ENCODE measurements at regions not wholly inside any gene's neighbourhood (a gene's known extent, or its start where the extent isn't known, plus 50 kb on each side); places are given as distances from the start of the nearest gene placed in this dataset.

DNA sequence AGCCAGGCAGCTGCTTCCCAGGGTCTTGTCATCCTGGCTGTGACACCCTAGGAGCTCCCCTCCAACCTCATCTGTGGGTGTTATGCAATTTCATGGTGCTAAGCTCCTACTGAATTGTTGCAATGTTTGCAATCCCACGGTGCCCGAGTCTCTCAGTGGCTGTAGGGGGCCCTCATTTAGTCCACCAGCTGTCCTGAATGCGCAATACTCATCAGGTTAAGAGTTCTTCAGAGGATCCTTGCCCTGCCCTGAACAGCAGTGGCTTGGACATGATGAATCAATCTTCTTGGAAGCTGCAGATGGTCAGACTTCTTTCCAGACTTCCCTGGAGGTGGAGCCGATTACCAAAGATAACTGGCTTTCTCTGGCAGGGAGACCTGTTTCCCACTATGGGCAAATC is 584.1 kb downstream of the CCDC171 start:
- in situ Hi-C loops (cut with MboI; ENCODE audit: low sequenced_read_pairs): loop anchor here (25.0 kb wide), 1 partner anchor 250 kb away; no protein-coding TSS in a partner anchor

DNA sequence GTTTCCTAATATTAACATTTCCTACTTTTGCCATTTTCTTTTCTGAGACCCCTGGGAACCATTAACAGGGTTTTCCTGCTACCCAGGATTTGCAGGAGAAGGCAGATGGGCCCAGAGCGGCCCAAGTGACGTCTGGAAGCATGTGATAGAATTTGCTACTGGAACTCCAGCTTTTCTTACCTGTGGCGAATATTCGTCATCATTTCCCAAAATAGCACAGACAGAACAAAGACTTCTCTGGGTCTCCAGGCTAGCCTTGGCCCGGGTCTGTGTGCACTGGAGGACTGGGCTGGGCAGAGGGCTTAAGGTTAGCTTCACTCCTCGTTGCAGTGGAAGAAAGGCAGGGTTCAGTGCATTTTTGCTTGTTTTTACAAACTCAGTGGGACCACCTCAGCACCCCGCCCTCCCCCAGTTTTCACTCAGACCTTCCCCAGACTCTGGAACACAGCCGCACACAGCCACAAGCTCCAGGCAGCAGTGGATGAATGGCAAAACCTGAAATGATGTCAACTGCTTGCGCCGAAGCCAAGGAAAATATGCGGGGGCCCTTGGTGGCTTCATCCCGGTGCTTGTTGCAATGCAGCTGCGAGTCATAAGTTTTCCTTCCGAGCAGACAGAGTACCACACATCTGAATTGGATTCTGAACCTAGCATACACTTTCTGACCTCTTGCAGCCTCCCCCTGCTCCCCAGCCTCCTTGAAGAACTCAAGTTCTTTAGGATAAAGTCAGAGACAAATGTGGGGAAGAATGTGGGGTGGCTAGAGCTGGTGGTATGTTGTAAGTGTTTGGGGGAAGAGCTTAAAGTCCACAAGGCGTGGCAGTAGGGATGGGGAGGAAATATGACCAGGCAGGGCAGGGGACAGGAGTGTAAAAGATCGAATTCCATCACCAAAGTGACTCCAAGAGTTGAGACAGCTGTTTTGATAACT is 586.0 kb downstream of the CCDC171 start:
- H3K4me3 ChIP-seq: no peak overlapping the region
- 0 out of 2 replicates have a peak, but pooled peaks cover 2% of the 10 kb centered on the region for H3K27me3 ChIP-seq (ENCODE audit: low read depth)
- no peaks in the 10 kb centered on the region for H3K9me3 ChIP-seq
- DNase-seq (ENCODE audit: low spot score in 2 of 2): no peak
- no peaks in the 10 kb centered on the region for H3K4me1 ChIP-seq
- in situ Hi-C loops (cut with MboI; ENCODE audit: low sequenced_read_pairs): loop anchor here (25.0 kb wide), 1 partner anchor 252 kb away; no protein-coding TSS in a partner anchor
- no peaks in the 10 kb centered on the region for H3K36me3 ChIP-seq (replicated peaks)

More for the DNA sequence above, 584.1 kb downstream of the CCDC171 start:
- Histone ChIP-seq H3K27me3 (ENCODE audit: low read depth) (0 out of 2 replicates have a peak, but pooled peaks cover 2% of the 10 kb centered on the region), H3K36me3 (replicated peaks) (no peaks in the 10 kb centered on the region), H3K4me3 (no peak overlapping the region), H3K9me3 (no peaks in the 10 kb centered on the region), H3K4me1 (no peaks in the 10 kb centered on the region)
- no peak for DNase-seq (ENCODE audit: low spot score in 2 of 2)

DNA sequence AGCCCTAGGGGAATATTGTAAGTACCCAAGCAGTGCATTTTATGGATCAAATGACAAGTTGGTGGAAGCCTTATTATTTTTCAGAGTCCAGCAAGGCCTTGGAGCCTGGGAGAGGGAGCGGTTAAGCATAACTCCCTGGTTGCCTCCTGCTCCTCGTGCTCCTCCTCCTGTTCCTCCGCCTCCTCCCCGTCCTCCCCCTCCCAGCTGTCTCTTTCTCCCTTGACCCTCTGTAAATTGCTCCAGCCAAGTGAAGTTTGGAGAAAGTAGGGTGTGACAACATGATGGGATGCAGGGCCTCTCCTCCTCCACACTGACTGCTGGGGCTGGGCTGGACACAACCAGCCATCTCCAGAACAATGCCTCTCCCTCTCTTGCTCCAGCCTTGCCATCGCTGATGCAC is 586.9 kb downstream of the CCDC171 start:
- Histone ChIP-seq H3K9me3 (no peaks in the 10 kb centered on the region), H3K4me3 (no peak overlapping the region), H3K36me3 (replicated peaks) (no peaks in the 10 kb centered on the region), H3K27me3 (ENCODE audit: low read depth) (0 out of 2 replicates have a peak, but pooled peaks cover 2% of the 10 kb centered on the region), H3K4me1 (no peaks in the 10 kb centered on the region)
- no peak for DNase-seq (ENCODE audit: low spot score in 2 of 2)
- in situ Hi-C loops (cut with MboI; ENCODE audit: low sequenced_read_pairs): loop anchor here (25.0 kb wide), 1 partner anchor 252 kb away; no protein-coding TSS in a partner anchor

DNA sequence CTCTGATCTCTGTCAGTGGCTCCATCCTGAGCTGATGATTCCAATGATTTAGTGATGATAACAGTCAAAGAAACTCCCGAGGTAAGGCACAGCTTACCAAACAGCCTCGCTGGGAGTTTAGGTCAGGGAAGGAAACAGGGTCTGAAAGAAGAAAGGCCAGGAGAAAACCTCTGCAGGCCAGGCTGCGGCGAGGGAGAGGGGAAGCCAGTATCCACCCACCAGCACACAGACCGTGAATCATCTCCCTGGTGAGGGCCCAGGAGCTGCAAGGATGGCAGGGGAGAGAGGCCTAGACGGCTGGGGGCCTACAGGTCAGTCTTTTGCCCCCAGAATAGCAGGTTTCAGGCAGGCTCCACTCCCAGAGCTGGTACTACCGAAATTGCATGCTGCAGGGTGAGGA is 590.5 kb downstream of the CCDC171 start:
- Histone ChIP-seq H3K9me3 (no peaks in the 10 kb centered on the region), H3K36me3 (replicated peaks) (no peaks in the 10 kb centered on the region), H3K27me3 (ENCODE audit: low read depth) (no peaks in the 10 kb centered on the region), H3K4me1 (no peaks in the 10 kb centered on the region), H3K4me3 (no peak overlapping the region)
- in situ Hi-C loops (cut with MboI; ENCODE audit: low sequenced_read_pairs): loop anchor here (25.0 kb wide), 1 partner anchor 256 kb away; no protein-coding TSS in a partner anchor
- DNase-seq (ENCODE audit: low spot score in 2 of 2): no peak

DNA sequence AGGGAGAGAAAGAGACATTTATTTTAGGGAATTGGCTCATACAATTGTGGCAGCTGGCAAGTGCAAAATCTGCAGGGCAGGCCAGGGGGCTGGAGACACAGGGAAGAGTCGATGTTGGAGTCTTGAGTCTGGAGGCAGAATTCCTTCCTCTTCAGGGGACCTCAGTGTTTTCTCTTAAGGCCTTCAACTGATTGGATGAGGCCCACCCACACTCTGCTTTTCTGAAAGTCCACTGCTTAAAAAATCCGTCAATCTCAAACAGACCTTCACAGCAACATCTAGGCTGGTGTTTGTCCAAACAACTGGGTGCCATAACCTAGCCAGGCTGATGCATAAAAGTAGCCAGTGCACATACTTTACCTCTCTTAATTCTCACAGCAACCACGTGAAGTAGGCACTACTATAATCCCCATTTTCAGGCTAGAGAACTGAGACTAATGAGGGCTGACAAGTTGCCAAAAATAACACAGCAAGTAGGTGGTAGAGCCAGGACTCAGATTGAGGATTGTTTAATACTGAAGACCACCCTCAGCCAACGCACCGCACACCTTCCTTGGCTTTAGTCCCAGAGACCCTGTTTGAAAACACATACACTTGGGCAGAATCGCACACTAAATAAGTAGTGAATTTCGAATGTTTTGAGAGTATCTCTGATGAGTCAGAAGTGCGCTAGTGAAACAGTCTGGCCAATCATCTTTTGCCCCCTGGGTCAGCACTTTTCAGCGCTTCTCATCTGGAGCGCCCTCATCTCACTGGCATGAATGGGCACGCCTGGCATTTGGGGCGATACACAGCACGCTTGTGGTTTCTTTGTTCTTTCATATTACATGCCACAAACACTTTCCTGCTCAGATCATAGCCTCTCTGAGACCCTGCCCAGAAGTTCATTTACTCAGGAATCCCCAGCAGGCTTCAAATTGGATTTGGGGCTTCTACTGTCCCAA is 591.4 kb downstream of the CCDC171 start:
- H3K9me3 ChIP-seq: no peaks in the 10 kb centered on the region
- H3K36me3 ChIP-seq (replicated peaks): no peaks in the 10 kb centered on the region
- no peaks in the 10 kb centered on the region for H3K27me3 ChIP-seq (ENCODE audit: low read depth)
- no peak overlapping the region for H3K4me3 ChIP-seq
- no peaks in the 10 kb centered on the region for H3K4me1 ChIP-seq
- in situ Hi-C loops (cut with MboI; ENCODE audit: low sequenced_read_pairs): loop anchor here (25.0 kb wide), 1 partner anchor 257 kb away; no protein-coding TSS in a partner anchor
- DNase-seq (ENCODE audit: low spot score in 2 of 2): no peak

DNA sequence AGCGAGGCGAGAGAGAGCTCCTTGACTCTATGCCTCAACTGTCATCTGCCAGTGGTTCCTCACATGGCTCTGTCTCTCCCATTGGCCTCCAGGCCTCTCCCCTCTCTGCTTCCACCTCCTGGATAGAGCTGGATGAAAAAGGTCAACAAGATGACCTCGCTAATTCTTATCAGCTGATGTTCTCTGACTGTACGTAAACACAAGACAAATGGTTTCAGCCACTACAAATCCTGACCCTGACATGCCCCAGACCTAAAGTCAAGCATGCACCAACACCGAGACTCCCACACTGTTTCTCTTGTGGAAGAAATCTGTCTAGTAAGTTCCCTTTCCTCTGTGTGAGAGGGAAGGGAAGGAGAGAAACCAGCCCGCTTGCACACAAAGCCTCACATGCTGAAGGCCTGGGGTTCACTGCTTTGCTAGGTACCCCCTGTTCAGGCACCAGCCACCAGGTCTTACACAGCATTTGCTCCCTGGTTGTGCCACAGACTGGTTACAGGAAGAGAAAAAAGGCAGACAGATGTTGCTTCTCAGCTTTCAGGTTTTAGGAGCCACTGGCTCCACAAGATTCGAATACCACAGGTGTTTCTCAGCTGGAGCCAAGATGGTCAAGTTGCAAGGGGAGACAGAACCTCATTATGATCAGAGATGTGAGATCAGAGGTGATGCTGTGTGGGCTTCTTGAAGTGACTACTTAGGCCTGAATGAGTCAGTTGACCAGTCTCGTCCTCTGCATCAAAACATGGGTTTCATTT is 592.5 kb downstream of the CCDC171 start:
- in situ Hi-C loops (cut with MboI; ENCODE audit: low sequenced_read_pairs): loop anchor here (25.0 kb wide), 1 partner anchor 258 kb away; no protein-coding TSS in a partner anchor

DNA sequence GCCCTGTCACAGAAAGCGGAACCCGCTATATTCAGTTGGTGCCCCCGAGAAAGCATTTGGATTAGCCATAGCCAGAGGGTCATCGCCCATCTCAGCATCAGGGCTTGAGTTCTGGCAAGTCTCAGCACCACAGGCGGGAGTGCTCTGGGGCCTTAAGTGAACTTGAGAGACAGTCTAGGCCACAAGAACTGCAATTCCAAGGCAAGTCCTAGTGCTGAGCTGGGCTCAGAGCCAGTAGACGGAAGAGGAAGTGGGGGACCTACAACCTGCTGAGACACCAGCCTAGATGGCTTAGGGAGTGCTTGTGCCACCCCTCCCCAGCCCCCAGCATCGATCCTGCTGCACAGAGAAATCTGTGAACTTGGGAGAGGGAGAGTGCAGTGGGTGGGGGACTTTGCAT is 594.9 kb downstream of the CCDC171 start:
- Histone ChIP-seq H3K4me3 (no peak overlapping the region), H3K27me3 (ENCODE audit: low read depth) (no peaks in the 10 kb centered on the region), H3K9me3 (no peaks in the 10 kb centered on the region), H3K4me1 (no peaks in the 10 kb centered on the region), H3K36me3 (replicated peaks) (no peaks in the 10 kb centered on the region)
- no peak for DNase-seq (ENCODE audit: low spot score in 2 of 2)
- in situ Hi-C loops (cut with MboI; ENCODE audit: low sequenced_read_pairs): loop anchor here (25.0 kb wide), 1 partner anchor 260 kb away; no protein-coding TSS in a partner anchor

More for the DNA sequence above, 592.5 kb downstream of the CCDC171 start:
- Histone ChIP-seq H3K4me1 (no peaks in the 10 kb centered on the region), H3K27me3 (ENCODE audit: low read depth) (no peaks in the 10 kb centered on the region), H3K4me3 (no peak overlapping the region), H3K36me3 (replicated peaks) (no peaks in the 10 kb centered on the region), H3K9me3 (no peaks in the 10 kb centered on the region)
- no peak for DNase-seq (ENCODE audit: low spot score in 2 of 2)

DNA sequence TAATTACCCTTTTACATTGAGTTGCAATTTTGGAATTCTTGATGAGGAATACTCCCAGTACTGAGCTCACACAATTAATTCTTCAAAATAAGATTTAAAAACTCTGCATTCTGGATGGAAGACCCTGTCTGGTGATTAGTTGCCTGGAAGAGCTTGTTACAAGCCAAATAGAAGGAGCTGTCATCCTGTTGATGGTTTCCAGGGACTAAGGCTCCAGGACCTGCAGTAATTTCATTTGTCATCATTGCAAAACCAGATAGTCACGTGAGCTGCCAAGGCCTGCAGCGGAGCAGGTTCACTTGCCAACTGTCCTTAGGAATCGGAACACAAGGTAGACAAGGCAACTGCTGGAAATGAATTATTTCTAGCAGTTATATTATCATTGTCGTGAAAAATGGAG is 597.7 kb downstream of the CCDC171 start:
- in situ Hi-C loops (cut with MboI; ENCODE audit: low sequenced_read_pairs): no loop called here
- DNase-seq (ENCODE audit: low spot score in 2 of 2): no peak
- no peaks in the 10 kb centered on the region; the same call in 1 of the 2 replicates for H3K4me1 ChIP-seq
- H3K4me3 ChIP-seq: no peak overlapping the region
- no peaks in the 10 kb centered on the region for H3K9me3 ChIP-seq
- H3K27me3 ChIP-seq (ENCODE audit: low read depth): no peaks in the 10 kb centered on the region
- H3K36me3 ChIP-seq (replicated peaks): no peaks in the 10 kb centered on the region

DNA sequence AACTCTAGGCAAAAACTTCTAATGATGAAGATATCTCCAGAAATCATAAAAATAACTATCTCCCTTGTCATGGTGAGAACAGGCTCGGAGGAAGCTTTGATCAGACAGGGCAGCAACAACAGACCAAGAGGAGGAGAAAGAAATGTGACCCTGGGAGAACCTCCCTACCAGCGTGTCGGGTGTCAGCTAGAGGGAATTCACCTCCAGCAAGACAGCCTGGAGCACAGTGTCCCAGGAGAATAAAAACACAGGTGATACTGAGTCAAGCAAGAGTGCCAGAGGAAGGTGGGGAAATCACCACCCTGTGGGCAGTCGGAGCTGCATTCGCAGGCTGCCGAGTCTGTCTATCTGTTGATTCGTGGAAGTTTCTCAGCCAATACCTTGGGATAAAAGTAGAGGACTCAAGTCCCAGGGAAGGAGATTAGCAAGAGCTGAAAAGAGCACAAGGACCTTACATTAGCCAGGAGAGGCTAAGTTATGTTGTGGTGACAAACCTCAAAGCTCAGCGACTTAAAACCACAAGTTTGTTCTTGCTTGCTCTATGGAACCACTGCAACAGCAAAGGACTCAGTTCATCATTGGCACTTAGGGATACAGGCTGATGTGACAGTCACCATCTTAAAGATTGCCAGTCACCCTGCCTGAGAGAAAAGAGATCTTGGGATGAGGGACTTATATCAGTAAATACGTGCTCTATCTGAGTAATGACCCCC is 598.3 kb downstream of the CCDC171 start:
- H3K36me3 ChIP-seq (replicated peaks): no peaks in the 10 kb centered on the region
- H3K4me1 ChIP-seq: no peaks in the 10 kb centered on the region; the same call in 1 of the 2 replicates
- no peaks in the 10 kb centered on the region for H3K9me3 ChIP-seq
- H3K4me3 ChIP-seq: no peak overlapping the region
- no peaks in the 10 kb centered on the region for H3K27me3 ChIP-seq (ENCODE audit: low read depth)
- DNase-seq (ENCODE audit: low spot score in 2 of 2): no peak
- in situ Hi-C loops (cut with MboI; ENCODE audit: low sequenced_read_pairs): no loop called here

DNA sequence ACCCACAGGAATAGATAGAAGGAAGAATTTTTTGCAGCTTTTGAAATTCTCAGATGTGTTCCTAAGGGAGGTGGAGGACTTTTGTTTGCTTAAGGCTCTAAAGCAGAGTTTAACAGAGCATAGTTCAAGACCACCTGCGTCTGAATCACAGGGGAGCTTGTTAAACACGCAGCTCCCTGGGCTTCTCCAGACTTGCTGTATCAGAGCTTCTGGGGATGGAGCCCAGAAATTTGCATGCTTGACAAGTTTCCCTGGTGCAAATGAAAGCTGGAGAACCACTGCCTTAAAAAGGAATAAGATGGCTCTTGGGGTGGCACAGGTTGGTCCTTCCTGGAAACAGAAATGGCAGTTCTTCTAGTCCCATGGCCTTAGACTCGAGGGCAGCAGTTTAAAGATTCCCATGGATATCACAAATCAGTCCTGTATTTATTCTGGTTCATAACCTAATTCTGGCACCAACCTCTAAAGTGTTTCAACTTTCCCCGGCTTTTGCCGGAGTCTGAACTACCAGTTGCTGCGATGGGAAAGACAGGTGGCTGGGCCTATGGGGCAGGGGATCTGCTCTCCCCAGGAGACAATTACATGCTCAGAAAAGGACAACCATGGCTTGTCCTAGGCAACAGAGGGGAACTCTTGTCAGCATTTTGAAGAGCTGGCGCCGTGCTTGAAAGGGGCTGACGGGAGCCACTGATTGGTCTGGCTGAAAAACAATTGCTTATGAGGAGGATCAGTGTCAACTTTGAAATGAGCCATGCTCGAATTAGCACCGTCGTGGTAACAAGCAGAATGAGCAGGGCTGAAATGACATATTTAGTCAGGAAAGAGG is 599.6 kb downstream of the CCDC171 start:
- Histone ChIP-seq H3K27me3 (ENCODE audit: low read depth) (no peaks in the 10 kb centered on the region), H3K4me3 (no peak overlapping the region), H3K36me3 (replicated peaks) (no peaks in the 10 kb centered on the region), H3K9me3 (no peaks in the 10 kb centered on the region), H3K4me1 (no peaks in the 10 kb centered on the region; the same call in 1 of the 2 replicates)
- no peak for DNase-seq (ENCODE audit: low spot score in 2 of 2)
- in situ Hi-C loops (cut with MboI; ENCODE audit: low sequenced_read_pairs): no loop called here

DNA sequence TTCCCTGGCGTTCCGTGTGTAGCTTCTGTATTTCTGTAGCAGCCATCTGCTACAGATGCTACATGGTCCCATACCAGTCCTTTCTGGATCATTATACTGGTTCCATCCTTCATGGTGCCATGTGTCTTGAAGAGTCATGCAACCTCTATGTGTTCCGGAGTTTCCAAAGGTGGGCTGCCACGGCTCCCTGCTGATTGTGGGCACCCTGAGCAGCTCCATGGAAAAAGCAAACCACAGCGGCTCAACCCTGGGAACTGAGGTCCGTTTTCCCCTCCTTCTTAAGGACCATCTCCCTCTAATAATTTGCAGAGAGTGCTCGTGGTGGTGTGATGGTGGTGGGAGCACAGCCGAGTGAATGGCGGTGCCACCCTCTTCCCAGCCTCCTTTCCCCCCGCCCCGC is 600.4 kb downstream of the CCDC171 start:
- no peaks in the 10 kb centered on the region for H3K36me3 ChIP-seq (replicated peaks)
- no peak for DNase-seq (ENCODE audit: low spot score in 2 of 2)
- H3K4me1 ChIP-seq: no peaks in the 10 kb centered on the region; the same call in 1 of the 2 replicates
- no peaks in the 10 kb centered on the region for H3K9me3 ChIP-seq
- in situ Hi-C loops (cut with MboI; ENCODE audit: low sequenced_read_pairs): no loop called here
- no peaks in the 10 kb centered on the region for H3K27me3 ChIP-seq (ENCODE audit: low read depth)
- H3K4me3 ChIP-seq: no peak overlapping the region

DNA sequence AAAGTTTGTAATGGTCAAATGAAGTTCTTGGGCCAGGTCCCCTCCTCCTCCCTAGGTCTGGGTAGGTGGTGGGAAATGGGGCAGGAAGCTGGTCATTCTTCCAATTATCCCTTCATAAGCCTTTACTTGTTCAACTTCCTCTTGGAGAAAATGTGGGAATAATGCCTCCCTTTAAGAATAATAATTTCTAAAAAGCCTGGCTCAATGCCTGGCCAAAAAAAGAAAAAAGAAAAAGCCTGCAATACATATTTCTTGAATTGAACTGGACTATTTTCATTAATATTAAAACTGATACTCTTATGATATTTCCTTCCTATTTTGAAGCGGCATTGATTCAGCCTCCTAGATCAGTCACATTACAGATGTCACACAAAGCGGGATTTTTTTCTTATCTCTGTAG is 600.9 kb downstream of the CCDC171 start:
- H3K27me3 ChIP-seq (ENCODE audit: low read depth): no peaks in the 10 kb centered on the region
- H3K4me3 ChIP-seq: no peak overlapping the region
- H3K9me3 ChIP-seq: no peaks in the 10 kb centered on the region
- in situ Hi-C loops (cut with MboI; ENCODE audit: low sequenced_read_pairs): no loop called here
- H3K4me1 ChIP-seq: no peaks in the 10 kb centered on the region; the same call in 1 of the 2 replicates
- DNase-seq (ENCODE audit: low spot score in 2 of 2): no peak
- H3K36me3 ChIP-seq (replicated peaks): no peaks in the 10 kb centered on the region
